HFFc6 (cell line): ENCODE measurements at regions not wholly inside any gene's neighbourhood (a gene's known extent, or its start where the extent isn't known, plus 50 kb on each side); places are given as distances from the start of the nearest gene placed in this dataset.
"Not testable (repeated sequence)": the region's sequence is repeated elsewhere in the genome, so short reads cannot be mapped to it uniquely, and the experiment has no call there.

Experiments
- DNase-seq: peaks from one replicate; pipeline ENCODE4 v3.0.0-alpha.2; 2018
- H3K27ac Mint-ChIP-seq: 2 replicates; pipeline ENCODE4 v1.8.0; 2020; ENCODE audit warnings: mild to moderate bottlenecking, mixed read lengths
- H3K27me3 Mint-ChIP-seq: 2 replicates; pipeline ENCODE4 v1.8.0; 2021; ENCODE audit warnings: mild to moderate bottlenecking, moderate library complexity, mixed read lengths; ENCODE audit not compliant: insufficient read depth
- H3K36me3 Mint-ChIP-seq: 2 replicates; pipeline ENCODE4 v1.8.0; 2021; ENCODE audit warnings: low read depth, mixed read lengths
- H3K4me1 Mint-ChIP-seq: 2 replicates; pipeline ENCODE4 v1.8.0; 2020; ENCODE audit warnings: low read depth, mixed read lengths
- H3K4me3 Mint-ChIP-seq: 2 replicates; pipeline ENCODE4 v1.8.0; 2020; ENCODE audit warnings: mild to moderate bottlenecking, moderate library complexity, mixed read lengths
- H3K9me3 Mint-ChIP-seq: 2 replicates; pipeline ENCODE4 v1.8.0; 2020; ENCODE audit warnings: mild to moderate bottlenecking, mixed read lengths
- TF ChIP-seq, protein P1 (sequence below): fragments of 200-600 bp; sonication (generic); IDR thresholded peaks from 2 replicates; pipeline ENCODE4 v1.5.0; 2021; ENCODE audit warnings: antibody characterized with exemption, mild to moderate bottlenecking

GRCh38 chr10:16242446-16242845 is 194.4 kb upstream of the PTER start:
- Mint-ChIP-seq H3K4me3 (no peak overlapping the region), H3K4me1 (no peaks in the 10 kb centered on the region), H3K27me3 (no peaks in the 10 kb centered on the region), H3K36me3 (no peaks in the 10 kb centered on the region; the same call in 1 of the 2 replicates), H3K27ac (no peak overlapping the region), H3K9me3 (peaks cover 37% of the 10 kb centered on the region)
- TF ChIP-seq, protein P1, sequence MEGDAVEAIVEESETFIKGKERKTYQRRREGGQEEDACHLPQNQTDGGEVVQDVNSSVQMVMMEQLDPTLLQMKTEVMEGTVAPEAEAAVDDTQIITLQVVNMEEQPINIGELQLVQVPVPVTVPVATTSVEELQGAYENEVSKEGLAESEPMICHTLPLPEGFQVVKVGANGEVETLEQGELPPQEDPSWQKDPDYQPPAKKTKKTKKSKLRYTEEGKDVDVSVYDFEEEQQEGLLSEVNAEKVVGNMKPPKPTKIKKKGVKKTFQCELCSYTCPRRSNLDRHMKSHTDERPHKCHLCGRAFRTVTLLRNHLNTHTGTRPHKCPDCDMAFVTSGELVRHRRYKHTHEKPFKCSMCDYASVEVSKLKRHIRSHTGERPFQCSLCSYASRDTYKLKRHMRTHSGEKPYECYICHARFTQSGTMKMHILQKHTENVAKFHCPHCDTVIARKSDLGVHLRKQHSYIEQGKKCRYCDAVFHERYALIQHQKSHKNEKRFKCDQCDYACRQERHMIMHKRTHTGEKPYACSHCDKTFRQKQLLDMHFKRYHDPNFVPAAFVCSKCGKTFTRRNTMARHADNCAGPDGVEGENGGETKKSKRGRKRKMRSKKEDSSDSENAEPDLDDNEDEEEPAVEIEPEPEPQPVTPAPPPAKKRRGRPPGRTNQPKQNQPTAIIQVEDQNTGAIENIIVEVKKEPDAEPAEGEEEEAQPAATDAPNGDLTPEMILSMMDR, result no peak
- no peak for DNase-seq

- H3K27me3 Mint-ChIP-seq, result no peaks in the 10 kb centered on the region
- no peaks in the 10 kb centered on the region for H3K4me1 Mint-ChIP-seq
- no peak overlapping the region for H3K4me3 Mint-ChIP-seq
- TF ChIP-seq, protein P1, result no peak
- no peak for DNase-seq
- no peaks in the 10 kb centered on the region; the same call in 1 of the 2 replicates for H3K36me3 Mint-ChIP-seq
- no peak overlapping the region for H3K27ac Mint-ChIP-seq
- peaks cover 37% of the 10 kb centered on the region for H3K9me3 Mint-ChIP-seq
Measured at GRCh38 chr10:16242859-16243613, 193.8 kb upstream of the PTER start.

GRCh38 chr10:16250136-16250535 is 186.7 kb upstream of the PTER start:
- not testable (repeated sequence) for H3K27ac Mint-ChIP-seq, H3K27me3 Mint-ChIP-seq, H3K4me3 Mint-ChIP-seq

DNA sequence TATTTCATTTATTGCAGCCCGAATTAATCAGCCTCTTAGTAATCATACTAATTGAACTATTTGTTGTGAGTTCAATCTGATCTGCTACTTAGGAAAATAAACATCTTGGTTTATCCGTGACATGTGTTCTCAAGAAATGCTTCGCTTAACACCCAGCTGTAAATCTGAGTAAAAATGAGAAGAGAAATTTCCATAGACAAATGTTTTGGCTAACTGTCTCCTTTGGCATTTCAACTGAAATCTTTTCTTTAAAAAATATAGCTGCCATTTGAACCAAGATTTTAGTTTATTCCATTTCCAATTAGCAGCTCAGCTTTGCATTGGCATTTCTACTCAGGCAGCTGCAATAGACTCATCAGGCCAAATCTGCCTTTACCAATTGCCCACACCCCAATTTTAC is 180.5 kb upstream of the PTER start:
- Mint-ChIP-seq H3K4me1 (no peaks in the 10 kb centered on the region), H3K27me3 (no peaks in the 10 kb centered on the region), H3K9me3 (peaks cover 40% of the 10 kb centered on the region), H3K36me3 (peaks cover 4% of the 10 kb centered on the region; the same call in 1 of the 2 replicates), H3K27ac (no peak overlapping the region), H3K4me3 (no peak overlapping the region)
- TF ChIP-seq, protein P1, result no peak
- DNase-seq, result no peak

More at GRCh38 chr10:16250136-16250535, 186.7 kb upstream of the PTER start:
- H3K36me3 Mint-ChIP-seq, DNase-seq, H3K4me1 Mint-ChIP-seq: not testable (repeated sequence)
- peaks cover 31% of the 10 kb centered on the region for H3K9me3 Mint-ChIP-seq

GRCh38 chr10:16258291-16259040 is 178.3 kb upstream of the PTER start:
- no peaks in the 10 kb centered on the region for H3K4me1 Mint-ChIP-seq
- TF ChIP-seq, protein P1, result no peak
- H3K27ac Mint-ChIP-seq, result no peak overlapping the region
- H3K9me3 Mint-ChIP-seq, result peaks cover 36% of the 10 kb centered on the region
- DNase-seq, result no peak
- no peak overlapping the region for H3K4me3 Mint-ChIP-seq
- H3K36me3 Mint-ChIP-seq, result peaks cover 4% of the 10 kb centered on the region; the same call in 1 of the 2 replicates
- no peaks in the 10 kb centered on the region for H3K27me3 Mint-ChIP-seq

- peaks cover 40% of the 10 kb centered on the region for H3K9me3 Mint-ChIP-seq
- no peak for DNase-seq
- H3K36me3 Mint-ChIP-seq, result peaks cover 4% of the 10 kb centered on the region; the same call in 1 of the 2 replicates
- no peaks in the 10 kb centered on the region for H3K27me3 Mint-ChIP-seq
- no peaks in the 10 kb centered on the region for H3K4me1 Mint-ChIP-seq
- TF ChIP-seq, protein P1, result no peak
- H3K4me3 Mint-ChIP-seq, result no peak overlapping the region
- H3K27ac Mint-ChIP-seq, result no peak overlapping the region
Measured at GRCh38 chr10:16259726-16260125, 177.1 kb upstream of the PTER start.
